8988T (cell line): ENCODE measurements at regions not wholly inside any gene's neighbourhood (a gene's known extent, or its start where the extent isn't known, plus 50 kb on each side); places are given as distances from the start of the nearest gene placed in this dataset.
"Not testable (repeated sequence)": the region's sequence is repeated elsewhere in the genome, so short reads cannot be mapped to it uniquely, and the experiment has no call there.

Experiments used
- DNase-seq: peaks from one replicate; pipeline ENCODE4 v3.0.0; 2011

- not testable (repeated sequence) for DNase-seq
Measured at GRCh38 chr15:89031637-89032285, 56.5 kb upstream of the ABHD2 start.

GRCh38 chr15:89034305-89034704, 54.0 kb upstream of the ABHD2 start:
- DNase-seq, result peak; percentile 28

- no peak for DNase-seq
Measured at GRCh38 chr15:89035150-89035549, 53.1 kb upstream of the ABHD2 start.

GRCh38 chr15:89035658-89036057, 52.6 kb upstream of the ABHD2 start:
- DNase-seq, result no peak

GRCh38 chr15:89038146-89038545, 50.1 kb upstream of the ABHD2 start:
- no peak for DNase-seq
